HFF-Myc (cell line): ENCODE measurements at regions not wholly inside any gene's neighbourhood (a gene's known extent, or its start where the extent isn't known, plus 50 kb on each side); places are given as distances from the start of the nearest gene placed in this dataset.

Experiments used
- DNase-seq: peaks from one replicate; pipeline ENCODE4 v3.0.0-alpha.2; 2011; ENCODE audit warnings: low read depth; ENCODE audit errors: extremely low read depth
- H3K4me3 ChIP-seq: replicated peaks from 2 replicates; pipeline ENCODE4 v1.5.1; 2011; ENCODE audit warnings: low read depth, mild to moderate bottlenecking, control low read depth, low read length
- CTCF ChIP-seq: IDR thresholded peaks from 2 replicates; pipeline ENCODE4 v1.5.1; 2012; ENCODE audit warnings: mild to moderate bottlenecking, low read depth, low read length, control low read depth; ENCODE audit errors: missing control alignments

DNA sequence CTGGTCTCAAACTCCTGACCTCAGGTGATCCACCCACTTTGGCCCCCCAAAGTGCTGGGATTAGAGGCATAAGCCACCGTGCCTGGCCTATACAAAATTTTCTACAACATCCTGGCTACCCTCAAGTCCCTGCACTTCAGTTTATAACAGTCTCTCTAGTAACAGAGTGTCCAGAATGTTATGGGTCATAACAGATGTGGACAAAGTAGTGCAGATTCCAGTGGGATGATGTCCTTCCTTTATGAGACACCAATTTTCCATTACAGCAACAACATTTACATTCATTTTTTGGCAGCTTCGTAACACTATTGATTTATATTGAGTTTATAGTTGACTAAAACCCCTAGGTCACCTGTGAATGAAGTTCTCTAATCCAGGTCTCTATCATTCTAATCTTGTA, 429.4 kb upstream of the PTBP2 start:
- no peak for TF ChIP-seq CTCF
- DNase-seq: no peak
- no peak overlapping the region for H3K4me3 ChIP-seq

GRCh38 chr1:96296991-96297390, 424.6 kb upstream of the PTBP2 start:
- no peak overlapping the region for H3K4me3 ChIP-seq
- no peak for DNase-seq
- no peak for TF ChIP-seq CTCF

- no peak for TF ChIP-seq CTCF
- no peak overlapping the region for H3K4me3 ChIP-seq
- DNase-seq: no peak
Measured at GRCh38 chr1:96306809-96307560, 414.6 kb upstream of the PTBP2 start.

GRCh38 chr1:96308314-96308713, 413.3 kb upstream of the PTBP2 start:
- H3K4me3 ChIP-seq: no peak overlapping the region
- no peak for DNase-seq
- no peak for TF ChIP-seq CTCF

GRCh38 chr1:96309783-96310182, 411.8 kb upstream of the PTBP2 start:
- no peak for DNase-seq

DNA sequence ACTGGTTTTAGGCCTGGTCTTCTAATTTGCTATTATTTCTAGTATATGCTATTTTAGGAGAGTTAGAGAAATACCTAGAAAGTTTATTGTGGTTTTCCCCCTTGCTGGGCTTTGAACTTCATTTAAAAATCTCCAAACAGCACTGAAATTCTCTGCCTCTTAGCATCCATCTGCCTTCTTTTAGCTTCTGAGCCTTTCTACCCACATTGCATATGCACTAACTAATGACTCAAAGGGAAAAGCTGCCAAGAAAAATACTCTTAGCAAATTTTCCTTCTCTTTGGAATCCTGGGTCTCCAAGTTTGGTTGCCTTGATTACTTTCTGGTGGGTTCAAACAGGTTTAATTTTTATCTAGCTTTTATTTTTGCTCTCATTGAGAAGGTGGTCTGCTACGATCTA, 408.4 kb upstream of the PTBP2 start:
- DNase-seq: peak; percentile 38
- no peak for TF ChIP-seq CTCF

More at GRCh38 chr1:96309783-96310182, 411.8 kb upstream of the PTBP2 start:
- no peak overlapping the region for H3K4me3 ChIP-seq
- TF ChIP-seq CTCF: no peak

DNA sequence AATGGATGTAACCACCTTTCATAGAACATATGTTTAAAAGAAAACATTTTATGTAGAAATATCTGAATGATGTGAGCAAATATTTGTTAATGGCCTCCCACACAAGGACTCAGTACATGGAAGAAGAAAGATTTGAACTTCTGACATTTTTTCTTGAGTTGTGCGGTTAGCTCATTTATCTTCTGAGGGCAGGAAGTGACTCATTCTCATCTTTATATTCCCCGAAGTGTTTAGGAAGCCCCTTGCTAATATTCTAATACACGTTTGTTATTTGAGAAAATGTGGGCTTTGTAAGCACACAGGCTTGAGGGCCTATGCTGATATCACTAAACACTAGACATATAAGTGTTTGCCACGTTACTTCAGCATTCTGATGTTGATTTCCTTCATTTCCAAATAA, 392.5 kb upstream of the PTBP2 start:
- peak; percentile 4 for DNase-seq
- no peak for TF ChIP-seq CTCF
- no peak overlapping the region for H3K4me3 ChIP-seq

More for the DNA sequence above, 408.4 kb upstream of the PTBP2 start:
- no peak overlapping the region for H3K4me3 ChIP-seq
